Nephron (organoid): ENCODE measurements at regions not wholly inside any gene's neighbourhood (a gene's known extent, or its start where the extent isn't known, plus 50 kb on each side); places are given as distances from the start of the nearest gene placed in this dataset.

Experiments
- H3K27ac Mint-ChIP-seq, 3 experiments: 2 replicates each; pipeline ENCODE4 v1.8.0; 2020; ENCODE audit warnings: mixed read lengths in 3 of 3, mild to moderate bottlenecking in 2 of 3, moderate library complexity in 1 of 3
- H3K27me3 Mint-ChIP-seq: 2 replicates; pipeline ENCODE4 v1.8.0; 2021; ENCODE audit warnings: low read depth, mild to moderate bottlenecking, moderate library complexity, mixed read lengths
- H3K36me3 Mint-ChIP-seq: 2 replicates; pipeline ENCODE4 v1.8.0; 2020; ENCODE audit warnings: low read depth, mixed read lengths
- H3K4me1 Mint-ChIP-seq: 2 replicates; pipeline ENCODE4 v1.8.0; 2020; ENCODE audit warnings: mixed read lengths
- H3K4me3 Mint-ChIP-seq, 3 experiments: 2 replicates each; pipeline ENCODE4 v1.8.0; 2020; ENCODE audit warnings: mild to moderate bottlenecking in 3 of 3, mixed read lengths in 3 of 3, moderate library complexity in 2 of 3
- H3K9me3 Mint-ChIP-seq: 2 replicates; pipeline ENCODE4 v1.8.0; 2020; ENCODE audit warnings: mixed read lengths
- TF ChIP-seq, protein P1 (sequence below), 3 experiments: fragments of 200-600 bp; sonication (generic); IDR thresholded peaks; one replicate each; pipeline ENCODE4 v1.5.0; 2021; ENCODE audit warnings: antibody characterized with exemption in 3 of 3; ENCODE audit not compliant: unreplicated experiment in 3 of 3

DNA sequence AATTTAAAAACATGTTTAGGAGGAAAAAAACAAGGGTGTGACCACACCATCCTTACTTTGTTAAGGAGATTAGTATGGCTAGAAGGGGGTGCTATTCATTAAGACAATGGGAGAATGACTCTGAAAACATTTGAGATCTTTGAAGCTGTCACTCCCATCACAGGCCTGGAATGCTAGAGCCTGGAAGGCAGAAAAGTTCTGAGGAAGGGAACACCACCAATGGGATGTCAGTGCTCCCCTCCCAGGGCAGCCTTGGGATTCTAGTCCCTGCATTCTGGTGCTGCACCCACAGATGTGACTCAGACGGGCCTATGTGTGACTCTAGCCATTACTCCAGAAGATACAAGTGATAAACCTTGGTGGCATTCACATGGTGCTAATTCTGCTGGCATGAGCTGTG, 162.2 kb upstream of the ANXA10 start:
- TF ChIP-seq, protein P1, sequence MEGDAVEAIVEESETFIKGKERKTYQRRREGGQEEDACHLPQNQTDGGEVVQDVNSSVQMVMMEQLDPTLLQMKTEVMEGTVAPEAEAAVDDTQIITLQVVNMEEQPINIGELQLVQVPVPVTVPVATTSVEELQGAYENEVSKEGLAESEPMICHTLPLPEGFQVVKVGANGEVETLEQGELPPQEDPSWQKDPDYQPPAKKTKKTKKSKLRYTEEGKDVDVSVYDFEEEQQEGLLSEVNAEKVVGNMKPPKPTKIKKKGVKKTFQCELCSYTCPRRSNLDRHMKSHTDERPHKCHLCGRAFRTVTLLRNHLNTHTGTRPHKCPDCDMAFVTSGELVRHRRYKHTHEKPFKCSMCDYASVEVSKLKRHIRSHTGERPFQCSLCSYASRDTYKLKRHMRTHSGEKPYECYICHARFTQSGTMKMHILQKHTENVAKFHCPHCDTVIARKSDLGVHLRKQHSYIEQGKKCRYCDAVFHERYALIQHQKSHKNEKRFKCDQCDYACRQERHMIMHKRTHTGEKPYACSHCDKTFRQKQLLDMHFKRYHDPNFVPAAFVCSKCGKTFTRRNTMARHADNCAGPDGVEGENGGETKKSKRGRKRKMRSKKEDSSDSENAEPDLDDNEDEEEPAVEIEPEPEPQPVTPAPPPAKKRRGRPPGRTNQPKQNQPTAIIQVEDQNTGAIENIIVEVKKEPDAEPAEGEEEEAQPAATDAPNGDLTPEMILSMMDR (IDR thresholded peaks at IDR 0.05; ENCODE audit: unreplicated experiment in 3 of 3): no peak
- no peak overlapping the region for H3K27ac Mint-ChIP-seq
- H3K9me3 Mint-ChIP-seq: no peaks in the 10 kb centered on the region
- no peaks in the 10 kb centered on the region for H3K36me3 Mint-ChIP-seq
- H3K27me3 Mint-ChIP-seq: peaks cover 4% of the 10 kb centered on the region
- no peak overlapping the region for H3K4me3 Mint-ChIP-seq
- H3K4me1 Mint-ChIP-seq: no peaks in the 10 kb centered on the region

DNA sequence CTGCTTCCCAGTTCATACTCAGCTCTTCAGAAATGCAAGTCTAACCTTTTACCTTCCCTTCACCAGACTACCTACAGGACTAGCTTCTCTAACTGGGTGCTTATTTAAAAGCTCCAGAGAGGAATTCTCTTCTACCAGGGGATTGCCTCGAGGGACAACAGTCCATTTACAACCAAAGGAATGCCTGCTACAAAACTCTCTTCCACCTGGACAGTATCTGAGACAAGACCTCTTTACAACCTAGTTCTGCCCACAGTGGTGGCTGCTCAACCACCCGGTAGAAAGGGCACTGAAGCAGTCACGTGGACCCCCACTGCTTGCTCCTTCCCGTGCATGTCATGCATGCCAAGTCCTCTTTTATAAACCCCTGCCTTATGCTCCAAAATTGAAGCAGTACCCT, 158.1 kb upstream of the ANXA10 start:
- TF ChIP-seq, protein P1 (IDR thresholded peaks at IDR 0.05; ENCODE audit: unreplicated experiment in 3 of 3): no peak
- peaks cover 4% of the 10 kb centered on the region for H3K27me3 Mint-ChIP-seq
- H3K36me3 Mint-ChIP-seq: no peaks in the 10 kb centered on the region
- no peak overlapping the region for H3K4me3 Mint-ChIP-seq
- no peaks in the 10 kb centered on the region for H3K4me1 Mint-ChIP-seq
- H3K9me3 Mint-ChIP-seq: no peaks in the 10 kb centered on the region
- no peak overlapping the region for H3K27ac Mint-ChIP-seq

GRCh38 chr4:167939863-167940616, 152.3 kb upstream of the ANXA10 start:
- Mint-ChIP-seq H3K4me1 (no peaks in the 10 kb centered on the region), H3K27me3 (no peaks in the 10 kb centered on the region), H3K27ac (no peak overlapping the region), H3K36me3 (no peaks in the 10 kb centered on the region), H3K4me3 (no peak overlapping the region), H3K9me3 (no peaks in the 10 kb centered on the region)
- TF ChIP-seq, protein P1 (IDR thresholded peaks at IDR 0.05; ENCODE audit: unreplicated experiment in 3 of 3): no peak

DNA sequence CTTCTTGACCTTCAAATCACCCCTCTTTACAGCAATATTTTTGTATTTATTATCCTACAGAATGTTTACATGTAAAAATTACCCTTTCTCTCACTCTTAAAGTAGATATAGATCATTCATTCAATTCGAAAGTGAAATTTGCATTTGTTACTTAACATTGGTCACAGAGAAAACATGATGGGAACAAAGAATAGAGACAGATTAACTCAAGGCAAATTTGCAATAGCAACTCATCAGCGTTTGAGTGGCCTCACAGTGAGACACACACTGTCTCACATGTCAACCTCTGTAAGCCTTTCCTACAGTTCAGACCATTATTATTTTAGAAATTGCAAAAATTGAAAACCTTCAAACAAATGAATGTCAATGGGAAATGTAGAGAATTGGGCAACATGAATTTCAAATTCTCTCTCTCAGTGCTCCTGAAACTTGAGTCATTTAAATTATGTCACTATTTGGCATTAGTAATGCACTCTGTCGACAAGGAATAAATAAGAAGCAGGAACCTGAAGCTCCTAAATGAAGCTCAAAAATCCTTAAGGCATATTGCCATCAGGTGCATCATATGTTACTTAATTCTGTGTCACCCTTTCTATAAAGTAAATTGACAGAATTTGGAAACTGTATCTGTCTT, 148.3 kb upstream of the ANXA10 start:
- no peaks in the 10 kb centered on the region for H3K36me3 Mint-ChIP-seq
- TF ChIP-seq, protein P1 (IDR thresholded peaks at IDR 0.05; ENCODE audit: unreplicated experiment in 3 of 3): no peak
- H3K27me3 Mint-ChIP-seq: no peaks in the 10 kb centered on the region
- no peaks in the 10 kb centered on the region for H3K9me3 Mint-ChIP-seq
- no peak overlapping the region for H3K4me3 Mint-ChIP-seq
- H3K27ac Mint-ChIP-seq: no peak overlapping the region
- no peaks in the 10 kb centered on the region for H3K4me1 Mint-ChIP-seq

- Mint-ChIP-seq H3K4me1 (no peaks in the 10 kb centered on the region), H3K36me3 (no peaks in the 10 kb centered on the region), H3K4me3 (no peak overlapping the region), H3K9me3 (no peaks in the 10 kb centered on the region), H3K27me3 (no peaks in the 10 kb centered on the region), H3K27ac (no peak overlapping the region)
- TF ChIP-seq, protein P1 (IDR thresholded peaks at IDR 0.05; ENCODE audit: unreplicated experiment in 3 of 3): no peak
Measured at GRCh38 chr4:167944721-167945120, 147.6 kb upstream of the ANXA10 start.

DNA sequence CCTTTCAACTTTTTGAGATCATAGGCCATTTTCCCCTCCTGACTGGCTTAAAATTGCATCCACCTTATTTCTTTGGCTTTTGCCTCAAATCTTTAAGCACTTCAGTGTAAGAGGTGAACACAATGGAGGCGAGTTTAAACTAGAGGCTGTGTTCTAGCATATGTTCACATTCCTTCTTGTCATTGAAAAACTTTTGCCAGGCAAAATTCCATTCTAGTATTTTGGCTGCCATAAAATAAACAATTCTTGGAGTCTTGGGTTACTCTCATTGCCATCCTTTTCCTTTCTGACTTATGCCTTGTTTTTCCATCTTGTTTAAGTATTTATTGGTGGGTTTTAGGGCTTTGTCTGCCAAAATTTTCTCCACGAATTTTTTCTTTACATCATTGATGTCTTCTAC, 137.3 kb upstream of the ANXA10 start:
- no peak overlapping the region for H3K27ac Mint-ChIP-seq
- no peaks in the 10 kb centered on the region for H3K4me1 Mint-ChIP-seq
- H3K27me3 Mint-ChIP-seq: no peaks in the 10 kb centered on the region
- peaks cover 40% of the 10 kb centered on the region for H3K9me3 Mint-ChIP-seq
- no peaks in the 10 kb centered on the region for H3K36me3 Mint-ChIP-seq
- no peak overlapping the region for H3K4me3 Mint-ChIP-seq
- TF ChIP-seq, protein P1 (IDR thresholded peaks at IDR 0.05; ENCODE audit: unreplicated experiment in 3 of 3): no peak
